ENCODE measurements at regions not wholly inside any gene's neighbourhood (a gene's known extent, or its start where the extent isn't known, plus 50 kb on each side); places are given as distances from the start of the nearest gene placed in this dataset.

- TF ChIP-seq CTCF (IDR thresholded peaks at IDR 0.05; ENCODE audit: insufficient read depth, low read length, poor library complexity, severe bottlenecking) (no peak), EZH2phosphoT487 (conservative IDR thresholded peaks at IDR 0.05; ENCODE audit: low read length) (no peak)
Measured at GRCh38 chr2:35443087-35443486, 912.5 kb upstream of the CRIM1 start.

All from SU-DHL-6 (cell line).